DMS79 (cell line): ENCODE measurements at regions not wholly inside any gene's neighbourhood (a gene's known extent, or its start where the extent isn't known, plus 50 kb on each side); places are given as distances from the start of the nearest gene placed in this dataset.
"Not testable (repeated sequence)": the region's sequence is repeated elsewhere in the genome, so short reads cannot be mapped to it uniquely, and the experiment has no call there.

ENCODE experiments used
- DNase-seq: peaks from one replicate; lab custom pipeline; 2025; lab: John Stamatoyannopoulos, UW

GRCh38 chr2:7683196-7683595 lies 766.0 kb downstream of the RNF144A start:
- DNase-seq = no peak

DNA sequence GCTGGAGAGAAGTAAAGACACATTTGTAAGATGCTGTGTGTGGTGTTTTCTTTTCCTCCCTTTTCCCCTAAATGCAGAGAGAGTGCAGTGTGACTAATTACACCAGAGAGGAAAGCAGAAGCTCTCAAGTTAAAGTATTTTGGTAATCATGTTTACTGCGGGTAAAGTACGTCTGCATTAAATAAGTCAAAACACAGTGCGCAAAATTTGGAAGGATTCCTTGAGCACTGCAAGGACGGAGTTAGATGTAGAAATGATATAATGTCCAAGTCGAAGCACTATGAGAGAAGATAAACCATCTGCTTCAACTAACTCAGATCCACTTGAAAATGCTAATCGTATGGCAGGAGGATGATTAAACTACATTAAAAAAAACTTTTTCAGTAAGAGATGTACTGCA lies 766.5 kb downstream of the RNF144A start:
- no peak for DNase-seq

- DNase-seq = no peak
These were observed 768.3 kb downstream of the RNF144A start for GRCh38 chr2:7685342-7686015.

- no peak for DNase-seq
These were observed 768.8 kb downstream of the RNF144A start for GRCh38 chr2:7686016-7686385.

DNA sequence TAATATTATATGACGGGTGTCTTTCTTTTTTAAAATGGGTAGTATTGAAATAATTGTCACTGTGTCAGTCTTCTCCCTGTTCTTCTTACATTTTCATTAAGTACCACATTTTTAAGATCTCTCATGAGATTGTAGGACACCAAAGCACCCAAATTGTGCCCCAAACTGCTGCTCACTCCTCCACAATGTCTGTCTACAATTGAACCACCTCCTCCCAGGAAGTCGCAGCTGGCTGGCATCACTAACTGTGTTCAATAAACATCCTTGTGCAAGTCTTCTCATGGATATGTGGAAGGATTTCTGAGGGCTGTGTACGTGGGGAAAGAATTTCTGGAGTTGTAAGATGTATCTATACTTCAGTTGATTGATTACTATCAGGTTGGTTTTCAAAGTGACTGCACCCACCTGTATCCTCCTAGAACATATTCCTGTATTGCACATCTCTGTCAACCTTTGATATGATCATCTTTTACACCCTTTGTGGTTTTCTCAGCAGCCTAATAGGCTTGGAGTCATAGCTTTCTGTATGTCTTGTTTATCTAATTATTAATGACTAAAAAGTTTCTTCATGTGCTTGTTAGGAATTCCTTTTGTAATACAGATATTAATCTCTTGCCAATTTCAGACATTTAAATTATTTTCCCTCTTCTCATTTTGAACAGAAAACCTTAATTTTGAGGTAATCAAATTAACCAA lies 774.9 kb downstream of the RNF144A start:
- DNase-seq = no peak

DNA sequence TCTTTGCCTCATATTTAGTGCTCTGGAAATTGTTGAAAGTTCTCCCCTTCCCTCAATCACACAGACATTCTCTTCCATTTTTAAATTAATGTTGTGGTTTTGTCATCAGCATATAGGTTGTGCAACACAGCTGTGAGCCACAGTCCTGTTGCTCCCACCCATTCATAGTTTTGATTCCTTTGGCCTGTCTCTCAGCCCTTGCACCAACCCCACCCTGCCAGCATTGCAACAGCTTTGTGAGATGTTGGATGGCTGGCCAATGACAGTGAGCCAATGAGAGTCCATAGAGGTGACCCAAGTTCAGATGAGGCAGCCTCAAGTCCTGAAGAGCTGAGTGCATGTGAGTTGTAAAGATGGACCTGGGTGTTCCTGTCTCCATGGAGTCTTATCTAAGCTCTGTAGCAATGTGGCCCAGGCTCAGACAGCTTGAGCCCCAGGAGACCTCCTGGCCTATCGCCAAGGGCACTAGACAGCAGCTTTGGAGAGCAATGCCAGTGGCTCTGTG lies 775.5 kb downstream of the RNF144A start:
- DNase-seq = peak; percentile 34

DNA sequence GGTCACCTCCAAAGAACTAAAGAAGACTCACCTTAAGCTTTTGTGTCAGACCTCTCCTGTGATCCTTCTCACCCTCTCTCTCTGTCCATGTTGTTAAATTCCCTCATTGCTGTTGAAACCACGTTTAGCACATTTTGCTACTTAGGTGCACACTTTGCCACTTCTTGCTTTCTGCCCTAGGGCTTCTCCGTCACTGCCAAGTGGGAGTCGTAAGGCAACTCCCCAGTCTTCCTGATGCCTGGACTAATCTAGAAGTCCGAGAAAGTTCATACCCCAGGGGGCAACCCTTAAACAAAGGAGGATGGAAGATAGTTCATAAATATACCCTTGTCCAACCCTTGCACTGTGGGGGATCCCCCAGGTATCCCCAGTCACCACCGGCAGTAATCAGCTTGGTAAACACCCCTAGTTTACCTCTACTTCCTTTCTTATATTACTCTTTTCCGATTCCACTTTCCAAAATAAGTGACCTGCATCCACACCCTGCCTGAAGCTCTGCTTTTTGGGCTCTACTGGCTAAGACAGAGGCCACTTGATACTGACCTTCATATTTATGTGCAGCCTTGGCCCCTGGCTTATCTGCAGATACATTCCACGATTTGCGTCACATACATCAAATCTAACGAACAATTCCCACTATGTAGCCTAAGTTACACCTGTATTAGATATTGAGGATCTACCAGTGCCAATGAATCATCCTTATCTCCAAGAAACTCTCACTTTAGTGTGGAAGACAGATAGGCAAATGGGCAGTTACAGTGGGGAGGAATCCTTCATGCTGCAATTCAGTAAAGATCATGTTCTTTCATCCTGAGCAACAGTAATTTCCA lies 776.2 kb downstream of the RNF144A start:
- DNase-seq = no peak

DNA sequence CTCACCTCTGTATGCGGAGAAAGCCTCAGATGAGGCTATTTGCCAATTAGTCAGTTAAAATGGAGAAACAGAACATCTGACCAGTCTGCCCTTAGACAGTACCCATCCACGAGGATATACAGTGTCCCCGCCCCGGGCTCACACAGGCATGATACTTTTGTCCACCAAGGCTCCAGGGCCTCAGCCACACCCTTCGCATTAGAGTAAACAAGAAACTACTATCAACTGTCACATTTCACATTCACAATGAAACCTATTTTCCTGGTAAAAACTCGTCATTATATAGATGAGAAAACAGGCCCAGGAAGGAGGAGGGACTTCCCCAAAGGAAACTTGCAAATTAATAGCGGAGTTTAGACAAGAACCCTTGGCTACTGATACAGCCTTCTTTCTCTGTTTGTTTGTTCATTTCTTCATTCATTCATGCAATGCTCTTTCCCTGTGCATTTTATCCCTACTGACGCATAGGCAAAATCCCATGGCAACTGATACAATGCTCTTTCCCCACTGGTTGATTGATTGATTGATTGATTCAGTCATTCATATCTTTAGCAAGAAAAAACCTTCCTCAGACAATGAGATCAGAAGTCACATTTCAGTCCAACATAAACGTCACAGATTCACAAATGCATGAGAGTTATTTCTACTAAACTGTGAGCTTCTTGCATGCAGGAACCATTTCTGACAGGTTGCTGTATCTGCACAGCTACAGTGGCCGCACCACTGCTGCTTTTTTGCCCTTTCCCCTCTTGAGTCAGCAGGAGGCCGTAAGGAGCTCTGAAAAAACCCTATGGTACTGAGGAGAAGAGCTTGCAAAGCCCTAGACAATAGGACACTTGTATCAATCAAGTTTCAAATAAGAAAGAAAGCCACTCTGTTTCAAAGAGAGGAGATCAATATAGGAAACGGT lies 777.1 kb downstream of the RNF144A start:
- no peak for DNase-seq

GRCh38 chr2:7696556-7696955 lies 779.3 kb downstream of the RNF144A start:
- DNase-seq = not testable (repeated sequence)

DNA sequence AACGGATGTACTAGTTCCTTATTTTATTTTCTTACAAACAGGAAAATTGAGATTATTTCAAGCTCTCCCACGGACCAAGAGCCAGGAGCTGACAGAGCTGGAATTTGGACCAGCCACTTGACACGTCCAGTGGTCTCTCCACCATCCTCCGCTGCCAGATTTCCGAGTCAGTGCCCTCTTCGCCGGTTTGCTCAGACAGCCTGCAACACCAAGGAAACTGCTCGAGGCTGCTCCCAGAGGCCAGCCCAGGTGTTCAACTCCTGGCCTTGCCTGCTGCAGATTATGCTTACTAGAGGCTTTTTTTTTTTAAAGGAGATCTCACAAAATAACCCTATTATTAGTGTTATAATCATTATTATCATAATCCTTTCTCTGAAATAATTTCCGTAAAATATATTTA lies 779.8 kb downstream of the RNF144A start:
- DNase-seq = no peak

GRCh38 chr2:7701791-7702190 lies 784.6 kb downstream of the RNF144A start:
- DNase-seq = no peak

GRCh38 chr2:7703048-7703447 lies 785.8 kb downstream of the RNF144A start:
- no peak for DNase-seq

GRCh38 chr2:7703543-7704144 lies 786.4 kb downstream of the RNF144A start:
- no peak for DNase-seq

DNA sequence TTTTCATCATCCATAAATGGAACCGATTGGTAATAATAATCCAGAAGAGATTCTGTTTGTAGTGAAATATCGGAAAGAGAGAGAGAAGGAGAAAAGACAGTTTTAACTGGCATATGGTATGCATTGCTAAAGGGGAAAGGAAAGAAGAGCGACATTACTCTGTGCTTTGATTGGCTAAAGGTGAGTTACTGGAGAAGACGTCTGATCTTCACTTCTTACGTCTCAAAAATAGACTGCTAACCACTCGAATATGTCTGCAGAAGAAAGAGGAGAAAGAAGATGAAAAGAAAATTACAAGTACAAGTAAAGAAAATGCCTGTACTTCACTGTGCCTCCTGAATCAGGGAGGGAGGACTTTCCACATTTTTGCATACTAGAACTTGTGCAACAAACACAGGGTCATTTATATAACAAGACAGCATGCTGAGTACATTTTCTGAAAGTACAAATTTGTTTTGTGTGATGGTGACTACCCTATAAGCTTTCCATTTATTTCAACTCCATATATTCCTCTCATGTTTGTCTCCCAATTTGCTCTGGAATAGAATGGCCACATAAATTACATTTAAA lies 787.2 kb downstream of the RNF144A start:
- DNase-seq = no peak

GRCh38 chr2:7706791-7707190 lies 789.6 kb downstream of the RNF144A start:
- no peak for DNase-seq

DNA sequence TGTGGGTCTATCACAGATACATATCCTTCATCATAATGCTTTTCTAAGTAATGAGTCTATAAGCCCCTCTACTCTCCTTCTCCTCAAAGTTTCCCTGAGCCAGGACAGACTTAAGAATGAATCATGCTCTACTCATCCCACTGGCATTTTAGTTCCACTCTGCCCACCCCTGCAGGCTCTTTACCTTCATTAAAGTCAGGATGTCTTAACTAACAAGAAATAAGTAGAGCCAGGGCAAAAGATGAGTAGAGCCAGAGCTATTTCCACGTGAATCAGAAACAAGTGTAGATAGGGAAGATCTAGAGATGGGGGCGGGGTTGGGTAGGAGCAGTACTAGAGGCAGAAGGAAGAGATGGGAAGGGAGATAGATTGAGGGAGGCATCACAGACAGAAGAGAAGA lies 790.5 kb downstream of the RNF144A start:
- DNase-seq = no peak

DNA sequence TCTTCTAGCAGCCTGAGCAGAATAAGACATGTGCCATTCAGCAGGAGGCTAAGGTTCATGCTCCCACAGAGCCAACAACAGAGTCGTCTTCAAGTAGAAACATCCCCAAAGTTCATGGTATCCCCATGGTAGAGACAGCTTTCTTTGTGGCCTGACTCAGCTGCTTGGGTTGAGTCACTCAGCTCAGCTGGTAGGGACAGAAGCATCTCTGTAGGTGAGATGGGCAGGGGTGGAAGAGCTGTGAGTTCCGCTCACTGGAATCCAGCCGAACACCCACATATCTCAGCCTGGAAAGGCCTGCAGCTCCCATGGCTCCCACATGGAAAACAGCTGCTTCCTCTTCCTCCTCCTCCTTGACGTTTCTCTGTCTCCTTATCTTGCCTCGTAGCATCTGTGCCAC lies 792.7 kb downstream of the RNF144A start:
- DNase-seq = no peak

GRCh38 chr2:7711167-7711566 lies 794.0 kb downstream of the RNF144A start:
- no peak for DNase-seq

DNA sequence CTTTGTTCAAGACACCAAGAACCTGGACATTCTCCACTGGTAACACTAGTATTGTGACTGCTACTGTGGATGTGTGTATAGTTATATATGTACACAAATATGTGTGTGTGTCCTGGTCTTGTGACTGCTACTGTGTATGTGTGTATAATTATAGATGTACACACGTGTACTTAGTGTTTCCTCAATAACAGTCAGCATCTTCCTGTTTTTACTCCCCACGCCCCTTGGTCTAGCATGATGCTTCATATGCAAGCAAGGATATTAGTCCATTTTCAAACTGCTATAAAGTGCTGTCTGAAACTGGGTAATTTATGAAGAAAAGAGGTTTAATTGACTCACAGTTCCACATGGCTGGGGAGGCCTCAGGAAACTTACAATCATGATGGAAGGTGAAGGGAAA lies 802.7 kb downstream of the RNF144A start:
- no peak for DNase-seq

- no peak for DNase-seq
These were observed 804.3 kb downstream of the RNF144A start for GRCh38 chr2:7721413-7721995.
